ENCODE measurements at regions not wholly inside any gene's neighbourhood (a gene's known extent, or its start where the extent isn't known, plus 50 kb on each side); places are given as distances from the start of the nearest gene placed in this dataset.

DNA sequence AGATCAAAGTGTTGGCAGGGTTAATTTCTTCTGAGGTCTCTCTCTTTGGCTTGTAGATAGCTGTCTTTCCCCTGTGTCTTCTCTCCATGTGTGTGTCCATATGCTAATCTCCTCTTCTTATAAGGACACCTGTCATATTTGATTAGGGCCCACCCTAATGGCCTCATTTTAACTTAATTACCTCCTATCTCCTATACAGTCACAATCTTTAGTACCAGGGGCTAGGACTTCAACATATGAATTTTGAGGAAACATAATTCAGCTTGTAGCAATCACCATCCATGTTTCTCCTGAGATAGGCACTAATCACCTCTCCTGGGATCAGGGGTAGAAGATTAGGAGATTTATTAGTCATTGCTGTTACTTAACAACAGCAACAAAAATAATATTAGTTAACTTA is 196.1 kb upstream of the RXFP2 start:
- TF ChIP-seq, protein P1, sequence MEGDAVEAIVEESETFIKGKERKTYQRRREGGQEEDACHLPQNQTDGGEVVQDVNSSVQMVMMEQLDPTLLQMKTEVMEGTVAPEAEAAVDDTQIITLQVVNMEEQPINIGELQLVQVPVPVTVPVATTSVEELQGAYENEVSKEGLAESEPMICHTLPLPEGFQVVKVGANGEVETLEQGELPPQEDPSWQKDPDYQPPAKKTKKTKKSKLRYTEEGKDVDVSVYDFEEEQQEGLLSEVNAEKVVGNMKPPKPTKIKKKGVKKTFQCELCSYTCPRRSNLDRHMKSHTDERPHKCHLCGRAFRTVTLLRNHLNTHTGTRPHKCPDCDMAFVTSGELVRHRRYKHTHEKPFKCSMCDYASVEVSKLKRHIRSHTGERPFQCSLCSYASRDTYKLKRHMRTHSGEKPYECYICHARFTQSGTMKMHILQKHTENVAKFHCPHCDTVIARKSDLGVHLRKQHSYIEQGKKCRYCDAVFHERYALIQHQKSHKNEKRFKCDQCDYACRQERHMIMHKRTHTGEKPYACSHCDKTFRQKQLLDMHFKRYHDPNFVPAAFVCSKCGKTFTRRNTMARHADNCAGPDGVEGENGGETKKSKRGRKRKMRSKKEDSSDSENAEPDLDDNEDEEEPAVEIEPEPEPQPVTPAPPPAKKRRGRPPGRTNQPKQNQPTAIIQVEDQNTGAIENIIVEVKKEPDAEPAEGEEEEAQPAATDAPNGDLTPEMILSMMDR (conservative IDR thresholded peaks at IDR 0.05; ENCODE audit: low read length) = no peak
- TF ChIP-seq EZH2phosphoT487 (IDR thresholded peaks at IDR 0.05; ENCODE audit: borderline replicate concordance, low read depth, low read length) = no peak
